Astrocyte (in vitro differentiated cells and primary cell): ENCODE measurements at regions not wholly inside any gene's neighbourhood (a gene's known extent, or its start where the extent isn't known, plus 50 kb on each side); places are given as distances from the start of the nearest gene placed in this dataset.

Experiments
- DNase-seq: peaks from one replicate; pipeline ENCODE4 v3.0.0-alpha.2; 2010; ENCODE audit warnings: low read depth
- FAIRE-seq: peaks from 2 replicates; lab custom pipeline; 2011; peaks lifted over from hg19 to GRCh38; lab: Jason Lieb, UNC
- H2AFZ ChIP-seq: 2 replicates; pipeline ENCODE4 v1.6.0; 2012; ENCODE audit warnings: low read depth, low read length, inconsistent platforms
- H3K27ac ChIP-seq: 2 replicates; pipeline ENCODE4 v1.5.1; 2011; ENCODE audit warnings: low read depth, low read length, inconsistent platforms
- H3K27me3 ChIP-seq: 2 replicates; pipeline ENCODE4 v1.6.0; 2011; ENCODE audit warnings: low read length, inconsistent platforms; ENCODE audit not compliant: insufficient read depth
- H3K36me3 ChIP-seq: 2 replicates; pipeline ENCODE4 v1.5.1; 2011; ENCODE audit warnings: low read length, inconsistent platforms; ENCODE audit not compliant: insufficient read depth
- H3K4me1 ChIP-seq: 2 replicates; pipeline ENCODE4 v1.5.1; 2011; ENCODE audit warnings: low read length, inconsistent platforms; ENCODE audit not compliant: insufficient read depth
- H3K4me2 ChIP-seq: 2 replicates; pipeline ENCODE4 v1.6.0; 2012; ENCODE audit warnings: low read length, inconsistent platforms
- H3K4me3 ChIP-seq: 2 replicates; pipeline ENCODE4 v1.5.1; 2011; ENCODE audit warnings: low read depth, mild to moderate bottlenecking, low read length, inconsistent platforms; ENCODE audit not compliant: insufficient read depth
- H3K79me2 ChIP-seq: 2 replicates; pipeline ENCODE4 v1.6.0; 2012; ENCODE audit warnings: mild to moderate bottlenecking, low read length, inconsistent platforms; ENCODE audit not compliant: insufficient read depth
- H3K9ac ChIP-seq: 2 replicates; pipeline ENCODE4 v1.6.0; 2012; ENCODE audit warnings: mild to moderate bottlenecking, low read length, inconsistent platforms
- H3K9me3 ChIP-seq: 2 replicates; pipeline ENCODE4 v1.5.1; 2012; ENCODE audit warnings: low read depth, mild to moderate bottlenecking, low read length, inconsistent platforms; ENCODE audit not compliant: insufficient read depth
- H4K20me1 ChIP-seq: 2 replicates; pipeline ENCODE4 v1.6.0; 2012; ENCODE audit warnings: low read length, inconsistent platforms; ENCODE audit not compliant: insufficient read depth
- H3K27ac Mint-ChIP-seq: one replicate; pipeline ENCODE4 v1.8.0; 2021; ENCODE audit warnings: mild to moderate bottlenecking, mixed read lengths; ENCODE audit not compliant: unreplicated experiment
- H3K27me3 Mint-ChIP-seq: one replicate; pipeline ENCODE4 v1.8.0; 2021; ENCODE audit warnings: low read depth, mixed read lengths; ENCODE audit not compliant: unreplicated experiment
- H3K36me3 Mint-ChIP-seq: one replicate; pipeline ENCODE4 v1.8.0; 2021; ENCODE audit warnings: low read depth, mixed read lengths; ENCODE audit not compliant: unreplicated experiment
- H3K4me1 Mint-ChIP-seq: one replicate; pipeline ENCODE4 v1.8.0; 2021; ENCODE audit warnings: low read depth, mixed read lengths; ENCODE audit not compliant: unreplicated experiment
- H3K4me3 Mint-ChIP-seq: one replicate; pipeline ENCODE4 v1.8.0; 2021; ENCODE audit warnings: mild to moderate bottlenecking, moderate library complexity, mixed read lengths; ENCODE audit not compliant: unreplicated experiment
- H3K9me3 Mint-ChIP-seq: one replicate; pipeline ENCODE4 v1.8.0; 2021; ENCODE audit warnings: mild to moderate bottlenecking, mixed read lengths; ENCODE audit not compliant: unreplicated experiment
- CTCF ChIP-seq: IDR thresholded peaks from 2 replicates; pipeline ENCODE4 v1.5.1; 2011; ENCODE audit warnings: low read depth, mild to moderate bottlenecking, inconsistent platforms, low read length, moderate library complexity; ENCODE audit not compliant: insufficient read depth
- EZH2 ChIP-seq: IDR thresholded peaks from 2 replicates; pipeline ENCODE4 v1.6.1; 2012; ENCODE audit warnings: mild to moderate bottlenecking, low read length, inconsistent platforms; ENCODE audit not compliant: insufficient read depth

GRCh38 chr12:22858849-22859570 is 234.0 kb downstream of the ETNK1 start:
- DNase-seq (peak; percentile 52), FAIRE-seq (no peak)
- H3K4me1 ChIP-seq, result no peaks in the 10 kb centered on the region
- no peaks in the 10 kb centered on the region for H3K9me3 ChIP-seq
- H3K27ac ChIP-seq, result no peak overlapping the region
- no peaks in the 10 kb centered on the region for H3K79me2 ChIP-seq
- H2AFZ ChIP-seq, result no peak overlapping the region
- Mint-ChIP-seq H3K9me3 (no peaks in the 10 kb centered on the region), H3K27ac (no peak overlapping the region), H3K4me3 (no peak overlapping the region), H3K36me3 (no peaks in the 10 kb centered on the region), H3K27me3 (peaks cover 3% of the 10 kb centered on the region), H3K4me1 (no peaks in the 10 kb centered on the region)
- H3K4me2 ChIP-seq, result no peak overlapping the region
- no peak overlapping the region for H3K9ac ChIP-seq
- H3K4me3 ChIP-seq, result no peak overlapping the region
- no peaks in the 10 kb centered on the region for H3K36me3 ChIP-seq
- H4K20me1 ChIP-seq, result no peaks in the 10 kb centered on the region
- H3K27me3 ChIP-seq, result no peaks in the 10 kb centered on the region
- TF ChIP-seq EZH2 (no peak), CTCF (no peak)

DNA sequence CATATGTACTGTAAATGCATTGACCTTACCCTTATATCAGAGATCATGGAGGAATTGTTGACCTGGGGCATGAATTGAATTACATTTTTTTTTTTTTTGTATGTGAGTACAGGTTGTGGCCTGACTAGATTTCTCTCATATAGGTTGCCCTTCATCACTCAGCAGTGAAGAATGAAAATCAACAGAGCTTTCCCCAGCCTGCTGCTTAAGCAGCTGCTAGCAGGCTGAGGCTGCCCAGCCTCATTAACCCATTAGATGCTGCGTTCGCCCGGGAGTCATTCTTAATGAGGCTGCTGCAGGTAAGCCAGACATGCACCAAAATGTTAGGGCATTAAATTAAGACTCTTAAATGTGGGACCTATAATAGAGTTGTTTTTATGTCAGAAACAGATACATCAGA is 236.0 kb downstream of the ETNK1 start:
- Histone ChIP-seq H3K27ac (no peak overlapping the region), H3K9me3 (no peaks in the 10 kb centered on the region), H3K9ac (no peak overlapping the region), H3K4me2 (no peak overlapping the region), H4K20me1 (no peaks in the 10 kb centered on the region), H3K27me3 (no peaks in the 10 kb centered on the region), H3K79me2 (no peaks in the 10 kb centered on the region), H3K4me1 (no peaks in the 10 kb centered on the region), H2AFZ (no peak overlapping the region), H3K36me3 (no peaks in the 10 kb centered on the region), H3K4me3 (no peak overlapping the region)
- H3K27me3 Mint-ChIP-seq, result peaks cover 3% of the 10 kb centered on the region
- H3K27ac Mint-ChIP-seq, result no peak overlapping the region
- H3K4me1 Mint-ChIP-seq, result no peaks in the 10 kb centered on the region
- H3K36me3 Mint-ChIP-seq, result no peaks in the 10 kb centered on the region
- no peaks in the 10 kb centered on the region for H3K9me3 Mint-ChIP-seq
- DNase-seq (no peak), FAIRE-seq (no peak)
- H3K4me3 Mint-ChIP-seq, result no peak overlapping the region
- no peak for TF ChIP-seq EZH2
- no peak for TF ChIP-seq CTCF

- Histone ChIP-seq H3K4me3 (no peak overlapping the region), H3K9me3 (no peaks in the 10 kb centered on the region), H3K27me3 (no peaks in the 10 kb centered on the region), H3K4me2 (no peak overlapping the region), H3K36me3 (no peaks in the 10 kb centered on the region), H2AFZ (no peak overlapping the region), H4K20me1 (no peaks in the 10 kb centered on the region), H3K79me2 (no peaks in the 10 kb centered on the region), H3K4me1 (no peaks in the 10 kb centered on the region), H3K9ac (no peak overlapping the region), H3K27ac (no peak overlapping the region)
- TF ChIP-seq CTCF (no peak), EZH2 (no peak)
- Mint-ChIP-seq H3K4me1 (no peaks in the 10 kb centered on the region), H3K27ac (no peak overlapping the region), H3K9me3 (no peaks in the 10 kb centered on the region), H3K36me3 (no peaks in the 10 kb centered on the region), H3K27me3 (peaks cover 3% of the 10 kb centered on the region), H3K4me3 (no peak overlapping the region)
- FAIRE-seq (no peak), DNase-seq (no peak)
Measured at GRCh38 chr12:22865822-22866221, 240.9 kb downstream of the ETNK1 start.
